Ectodermal cell (in vitro differentiated cells): ENCODE measurements at regions not wholly inside any gene's neighbourhood (a gene's known extent, or its start where the extent isn't known, plus 50 kb on each side); places are given as distances from the start of the nearest gene placed in this dataset.

Experiments used
- H3K27ac ChIP-seq: 2 replicates; pipeline ENCODE4 v1.7.0; 2013; ENCODE audit warnings: mild to moderate bottlenecking, low read depth, low read length; ENCODE audit not compliant: insufficient read depth, poor library complexity, severe bottlenecking
- H3K27me3 ChIP-seq: 2 replicates; pipeline ENCODE4 v1.7.0; 2013; ENCODE audit warnings: mild to moderate bottlenecking, low read length; ENCODE audit not compliant: insufficient read depth, control insufficient read depth, poor library complexity, severe bottlenecking
- H3K36me3 ChIP-seq: one replicate; pipeline ENCODE4 v1.7.0; 2013; ENCODE audit warnings: low read length; ENCODE audit not compliant: control insufficient read depth, insufficient read depth
- H3K4me1 ChIP-seq: one replicate; pipeline ENCODE4 v1.7.0; 2013; ENCODE audit warnings: low read length; ENCODE audit not compliant: control insufficient read depth, insufficient read depth
- H3K4me3 ChIP-seq: 2 replicates; pipeline ENCODE4 v1.7.0; 2013; ENCODE audit warnings: low read depth, low read length, control low read depth; ENCODE audit not compliant: insufficient read depth
- H3K9me3 ChIP-seq: 2 replicates; pipeline ENCODE4 v1.7.0; 2013; ENCODE audit warnings: mild to moderate bottlenecking, low read length, moderate library complexity; ENCODE audit not compliant: control insufficient read depth
- WGBS, 2 experiments: methylation state at CpG; one replicate each; pipeline ENCODE4 v1.1.7; 2013; ENCODE audit warnings: missing lambda C conversion rate in 2 of 2; 5-methylcytosine and 5-hydroxymethylcytosine counted together

DNA sequence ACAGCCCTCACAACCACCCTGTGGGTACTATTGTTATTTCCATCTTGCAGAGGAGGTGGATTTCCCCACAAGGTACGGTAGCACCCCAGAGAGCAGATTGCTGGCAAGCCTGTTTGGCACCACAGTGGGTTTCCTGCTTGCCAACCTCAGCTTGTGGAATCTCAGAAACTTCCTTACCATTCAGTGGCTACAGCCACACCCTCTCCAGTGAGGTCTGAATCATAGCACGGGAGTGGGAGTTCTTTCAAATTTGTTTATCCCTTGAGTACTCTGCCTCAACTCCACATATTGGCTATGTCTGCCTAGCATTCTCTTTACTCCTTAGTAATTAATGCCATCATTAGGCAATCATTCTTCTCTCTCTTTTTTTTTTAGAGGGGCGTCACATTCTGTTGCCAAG lies 162.1 kb downstream of the PTPRU start:
- Histone ChIP-seq H3K9me3 (no peaks in the 10 kb centered on the region), H3K36me3 (no peaks in the 10 kb centered on the region), H3K4me1 (no peaks in the 10 kb centered on the region), H3K27me3 (no peaks in the 10 kb centered on the region), H3K27ac (no peak overlapping the region), H3K4me3 (no peak overlapping the region)
- 84 to 86% methylated on average over 3 of the region's 3 CpGs for WGBS, 2 experiments

DNA sequence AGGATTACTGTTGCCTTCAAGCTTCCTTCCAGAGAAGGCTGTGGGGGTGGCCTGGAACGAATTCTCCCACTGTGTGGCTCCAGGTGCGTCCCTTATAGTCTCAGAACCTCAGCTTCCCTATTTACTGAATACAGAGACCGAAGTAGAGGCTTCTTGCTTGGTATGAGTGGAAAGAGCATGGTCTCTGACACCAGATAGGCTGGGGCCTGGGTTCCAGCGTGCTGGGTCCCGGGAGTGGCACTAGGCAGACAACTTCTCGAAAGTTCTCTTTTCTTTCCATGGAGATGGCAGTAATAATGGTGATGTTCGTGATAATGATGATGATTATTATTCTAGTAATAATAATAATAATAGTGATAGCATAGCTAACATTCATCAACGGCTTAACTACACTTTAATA lies 161.7 kb downstream of the PTPRU start:
- H3K27ac ChIP-seq: no peak overlapping the region
- H3K9me3 ChIP-seq: no peaks in the 10 kb centered on the region
- 80 to 91% methylated on average over 6 to 7 of the region's 8 CpGs for WGBS, 2 experiments
- H3K27me3 ChIP-seq: no peaks in the 10 kb centered on the region
- H3K4me3 ChIP-seq: no peak overlapping the region
- no peaks in the 10 kb centered on the region for H3K36me3 ChIP-seq
- no peaks in the 10 kb centered on the region for H3K4me1 ChIP-seq

DNA sequence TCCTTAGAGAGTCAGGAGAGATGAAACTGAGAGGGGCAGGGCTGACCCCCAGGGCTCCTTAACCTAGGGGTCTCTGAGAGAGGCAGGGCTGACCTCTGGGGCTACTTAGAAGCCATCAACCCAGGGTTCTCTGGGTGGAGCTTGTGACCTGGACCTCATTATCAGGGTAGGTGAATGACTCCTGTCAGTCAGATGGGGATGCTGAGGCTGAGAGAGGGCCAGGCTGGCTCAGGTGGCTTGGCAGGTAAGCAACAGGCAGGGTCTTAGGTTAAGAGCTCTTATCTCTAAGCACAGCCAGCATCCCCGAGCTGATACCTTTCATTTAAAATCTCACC lies 160.9 kb downstream of the PTPRU start:
- no peaks in the 10 kb centered on the region for H3K36me3 ChIP-seq
- WGBS, 2 experiments: 84 to 85% methylated on average over 1 of the region's 1 CpG
- H3K4me1 ChIP-seq: no peaks in the 10 kb centered on the region
- H3K27me3 ChIP-seq: no peaks in the 10 kb centered on the region
- H3K4me3 ChIP-seq: no peak overlapping the region
- no peak overlapping the region for H3K27ac ChIP-seq
- H3K9me3 ChIP-seq: no peaks in the 10 kb centered on the region

DNA sequence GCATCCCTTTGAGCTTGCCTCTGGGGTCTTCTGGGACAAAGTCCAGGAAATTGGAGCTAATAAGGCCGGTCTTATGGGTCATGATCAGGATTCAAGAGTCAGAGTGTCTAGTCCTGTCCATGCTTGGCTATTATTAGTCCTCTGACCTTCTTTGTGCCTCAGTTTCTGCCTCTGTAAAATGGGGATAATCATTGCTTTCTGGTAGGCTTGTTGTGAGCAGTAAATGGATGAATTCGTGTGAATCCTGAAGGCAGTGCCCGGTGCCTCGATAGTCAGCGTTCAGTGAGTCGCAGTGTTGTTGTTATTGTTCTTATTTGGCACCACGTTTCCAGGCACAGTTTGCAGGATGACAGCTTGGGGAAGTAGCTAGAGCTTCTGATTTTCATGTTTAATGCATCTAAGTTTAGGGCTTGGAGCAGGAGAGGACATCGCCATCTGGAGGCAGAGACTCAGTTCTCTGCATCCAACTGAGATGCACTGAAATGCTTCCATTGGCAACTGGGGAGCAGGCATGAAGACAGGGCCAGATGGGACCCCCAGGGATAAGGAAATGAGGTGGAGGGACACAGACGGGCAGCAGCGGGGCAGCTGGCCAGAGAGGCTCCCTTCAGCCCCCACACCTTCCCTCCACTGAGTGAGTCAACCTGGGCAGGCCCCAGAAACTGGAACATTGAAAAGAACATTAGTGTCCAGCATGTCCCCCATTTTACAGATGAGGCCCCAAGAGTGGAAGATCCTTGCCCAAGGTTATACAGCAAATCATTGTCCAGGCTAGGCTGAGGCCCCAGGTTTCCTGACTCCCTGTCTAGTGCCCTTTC lies 160.3 kb downstream of the PTPRU start:
- H3K36me3 ChIP-seq: no peaks in the 10 kb centered on the region
- 84 to 85% methylated on average over 10 of the region's 10 CpGs for WGBS, 2 experiments
- no peak overlapping the region for H3K4me3 ChIP-seq
- no peaks in the 10 kb centered on the region for H3K9me3 ChIP-seq
- no peaks in the 10 kb centered on the region for H3K27me3 ChIP-seq
- H3K27ac ChIP-seq: no peak overlapping the region
- H3K4me1 ChIP-seq: no peaks in the 10 kb centered on the region

DNA sequence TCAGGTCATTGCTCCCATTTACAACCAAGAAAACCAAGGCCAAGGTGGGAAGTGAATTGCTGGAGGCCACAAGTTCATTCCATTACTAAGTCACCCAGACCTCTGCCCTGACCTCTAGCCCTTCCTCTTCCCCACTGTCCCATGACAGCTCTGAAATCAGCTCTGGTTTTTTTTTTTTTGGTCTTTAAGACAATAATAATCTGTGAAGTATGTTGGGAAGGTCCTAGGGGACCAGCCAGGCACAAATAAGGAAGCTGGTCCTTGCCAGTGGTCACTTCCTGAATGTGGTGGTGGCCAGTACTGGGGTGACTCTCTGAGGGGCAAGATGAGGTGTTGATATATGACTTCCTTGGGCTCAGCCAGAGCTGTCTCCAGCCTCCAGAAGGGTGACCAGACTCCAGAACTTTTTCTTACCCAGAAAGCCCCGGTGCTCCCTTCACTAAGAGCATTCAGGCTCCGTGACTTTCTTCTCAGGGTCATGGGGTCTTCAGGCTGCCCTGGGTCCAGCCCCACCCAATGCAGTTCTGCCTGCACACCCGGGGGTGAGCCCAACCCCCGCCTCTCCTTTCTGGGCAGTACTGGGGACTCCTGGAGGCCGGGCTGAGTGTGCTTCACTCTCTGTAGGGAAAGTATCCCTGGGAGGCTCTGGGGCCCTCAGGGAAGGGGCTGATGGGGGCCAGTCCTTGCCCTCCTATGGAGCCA lies 159.6 kb downstream of the PTPRU start:
- no peaks in the 10 kb centered on the region for H3K36me3 ChIP-seq
- 87 to 89% methylated on average over 5 of the region's 5 CpGs for WGBS, 2 experiments
- H3K4me1 ChIP-seq: no peaks in the 10 kb centered on the region

DNA sequence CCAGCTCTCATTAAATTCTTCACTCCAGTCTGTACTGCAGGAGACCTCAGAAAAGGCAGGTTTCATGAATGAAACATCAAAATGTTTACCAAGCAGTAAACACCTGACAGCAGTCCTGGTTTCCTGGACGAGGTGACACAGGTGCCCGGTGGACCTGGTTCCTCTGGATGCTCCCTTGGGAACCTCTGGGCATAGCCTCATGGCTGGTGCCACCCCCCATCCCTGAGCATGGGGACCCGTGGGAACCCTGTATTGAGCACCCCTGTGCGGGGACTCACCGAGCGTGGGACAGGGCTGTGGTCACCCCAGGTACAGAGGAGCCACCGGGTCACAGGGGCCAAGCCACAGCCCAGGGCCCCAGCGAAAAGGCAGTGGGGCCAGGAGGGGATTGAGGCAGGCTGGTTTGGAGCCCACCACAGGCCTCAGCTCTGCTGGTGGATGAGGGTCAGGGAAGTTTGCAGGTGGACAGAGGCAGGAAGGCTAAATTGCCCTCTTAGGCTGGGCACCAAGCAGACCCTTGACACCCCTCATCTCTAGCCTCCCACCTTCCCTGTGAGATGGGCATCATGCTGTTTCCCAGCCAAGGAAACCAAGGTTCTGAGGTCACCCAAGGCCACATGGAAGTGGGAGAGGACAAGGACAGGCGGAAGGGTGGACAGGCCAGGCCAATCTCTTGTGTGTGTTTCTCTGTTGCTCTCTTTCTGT lies 158.4 kb downstream of the PTPRU start:
- 91 to 93% methylated on average over 9 of the region's 9 CpGs for WGBS, 2 experiments
- H3K27ac ChIP-seq: no peak overlapping the region
- no peak overlapping the region for H3K4me3 ChIP-seq
- no peaks in the 10 kb centered on the region for H3K36me3 ChIP-seq
- no peaks in the 10 kb centered on the region for H3K27me3 ChIP-seq
- no peaks in the 10 kb centered on the region for H3K4me1 ChIP-seq
- no peaks in the 10 kb centered on the region for H3K9me3 ChIP-seq

More for the DNA sequence above, 159.6 kb downstream of the PTPRU start:
- no peak overlapping the region for H3K27ac ChIP-seq
- no peaks in the 10 kb centered on the region for H3K9me3 ChIP-seq
- no peak overlapping the region for H3K4me3 ChIP-seq
- no peaks in the 10 kb centered on the region for H3K27me3 ChIP-seq

DNA sequence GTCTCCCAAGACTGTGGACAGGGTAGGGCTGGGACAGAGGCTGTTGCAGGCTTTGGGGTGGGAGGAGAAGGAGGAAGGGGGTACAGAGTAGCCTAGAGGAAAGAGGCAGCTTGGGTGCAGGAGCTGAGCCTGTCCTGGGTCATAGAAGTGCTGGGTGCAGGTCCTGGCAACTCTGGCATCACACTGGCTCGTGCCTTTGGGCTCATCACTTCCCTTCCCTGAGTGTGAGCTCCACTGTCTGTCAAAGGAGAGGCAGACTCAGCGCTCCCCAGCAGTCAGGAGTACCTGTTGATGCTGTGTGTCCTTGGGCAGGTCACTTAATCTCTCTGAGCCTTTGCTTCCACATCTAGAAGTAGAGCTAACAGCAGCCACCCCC lies 157.1 kb downstream of the PTPRU start:
- Histone ChIP-seq H3K4me1 (no peaks in the 10 kb centered on the region), H3K4me3 (no peak overlapping the region), H3K9me3 (no peaks in the 10 kb centered on the region), H3K27ac (no peak overlapping the region), H3K36me3 (no peaks in the 10 kb centered on the region), H3K27me3 (no peaks in the 10 kb centered on the region)
- WGBS, 2 experiments: 78 to 85% methylated on average over 2 of the region's 2 CpGs

DNA sequence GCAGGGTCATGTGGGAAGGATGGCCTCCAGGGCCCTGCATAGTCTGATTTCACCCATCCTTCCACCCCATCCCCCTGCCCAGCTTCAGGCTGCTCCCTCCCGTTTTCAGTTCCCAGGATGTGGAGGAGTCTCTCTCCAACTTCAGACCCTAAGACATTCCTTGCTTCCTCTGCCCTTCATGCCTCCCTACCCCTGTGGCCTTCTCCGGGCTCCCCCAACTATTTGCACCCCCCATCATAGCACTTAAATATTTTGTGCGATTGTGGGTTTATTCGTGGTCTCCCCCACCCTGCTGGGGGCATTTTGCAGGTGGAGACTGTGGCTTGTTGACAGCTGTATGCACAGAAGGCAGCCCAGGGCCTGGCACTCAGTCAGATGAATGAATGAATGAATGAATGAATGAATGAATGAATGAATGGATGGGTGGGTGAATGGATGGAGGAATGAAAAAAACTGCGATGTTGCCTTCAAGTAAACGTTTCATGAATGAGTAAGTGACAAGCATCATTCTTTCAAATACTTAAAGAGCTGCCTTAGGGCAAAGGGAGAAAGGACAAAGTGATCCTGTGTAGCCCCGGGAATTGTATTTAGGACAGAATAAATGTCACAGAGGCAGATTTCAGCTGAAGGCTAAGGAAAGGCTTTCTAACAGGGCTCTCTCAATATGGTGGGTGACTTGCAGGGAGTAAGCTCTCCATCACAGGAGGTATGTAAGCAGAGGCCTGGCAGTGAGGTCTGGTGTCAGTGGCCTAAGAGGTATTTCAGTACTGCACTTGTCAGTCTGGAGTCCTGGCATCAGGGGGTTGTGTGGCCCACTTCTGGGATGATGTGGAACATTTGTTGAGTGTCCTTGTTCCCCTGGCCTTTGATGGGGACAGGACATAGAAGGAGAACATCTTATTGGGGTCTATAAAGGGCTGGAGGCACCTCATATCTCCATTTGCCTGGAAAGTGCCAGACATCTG lies 156.4 kb downstream of the PTPRU start:
- 84 to 91% methylated on average over 7 of the region's 7 CpGs for WGBS, 2 experiments
- H3K27ac ChIP-seq: no peak overlapping the region
- H3K27me3 ChIP-seq: no peaks in the 10 kb centered on the region
- no peaks in the 10 kb centered on the region for H3K9me3 ChIP-seq
- H3K4me3 ChIP-seq: no peak overlapping the region
- no peaks in the 10 kb centered on the region for H3K4me1 ChIP-seq
- no peaks in the 10 kb centered on the region for H3K36me3 ChIP-seq

DNA sequence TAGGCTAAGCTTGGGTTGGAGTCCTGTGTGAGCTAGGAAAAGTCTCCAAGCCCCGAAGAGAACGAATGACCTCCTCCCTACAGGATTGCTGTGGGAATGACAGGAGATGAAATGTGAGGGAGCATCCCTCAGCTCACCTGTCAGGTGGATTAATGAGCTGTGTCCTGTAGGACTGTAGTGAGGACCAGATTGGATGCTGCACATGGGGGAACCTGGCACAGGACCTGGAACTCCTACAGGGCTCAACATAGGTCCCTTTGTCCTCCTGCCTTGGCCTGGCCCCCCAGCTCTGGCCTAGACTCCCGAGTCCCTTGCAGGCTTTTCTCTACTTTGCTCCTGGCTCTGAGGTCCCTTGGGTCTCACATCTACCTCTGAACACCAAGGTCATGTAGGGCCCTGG lies 155.7 kb downstream of the PTPRU start:
- H3K27me3 ChIP-seq: no peaks in the 10 kb centered on the region
- WGBS, 2 experiments: 86 to 92% methylated on average over 3 of the region's 3 CpGs
- H3K36me3 ChIP-seq: no peaks in the 10 kb centered on the region

More for the DNA sequence above, 155.7 kb downstream of the PTPRU start:
- Histone ChIP-seq H3K9me3 (no peaks in the 10 kb centered on the region), H3K4me1 (no peaks in the 10 kb centered on the region), H3K27ac (no peak overlapping the region), H3K4me3 (no peak overlapping the region)
